ENCODE measurements at regions not wholly inside any gene's neighbourhood (a gene's known extent, or its start where the extent isn't known, plus 50 kb on each side); places are given as distances from the start of the nearest gene placed in this dataset.

GRCh38 chr21:15486460-15487195 lies 243.2 kb upstream of the USP25 start:
- no peak overlapping the region for H3K27ac ChIP-seq
- no peaks in the 10 kb centered on the region for H3K36me3 ChIP-seq
- DNase-seq (ENCODE audit: extremely low spot score in 2 of 2) = no peak
- H3K27me3 ChIP-seq = no peaks in the 10 kb centered on the region
- no peak overlapping the region for H3K4me3 ChIP-seq
- intact Hi-C loops (cut with DNase I) = no loop called here
- H3K4me1 ChIP-seq = peaks cover 5% of the 10 kb centered on the region
- H3K9me3 ChIP-seq = no peaks in the 10 kb centered on the region
- no peak for TF ChIP-seq CTCF (IDR thresholded peaks at IDR 0.05)
- no peak for TF ChIP-seq POLR2AphosphoS5 (IDR thresholded peaks at IDR 0.05; ENCODE audit: insufficient read depth in 1 of 2, low read depth in 1 of 2)
- no peak for TF ChIP-seq POLR2A (IDR thresholded peaks at IDR 0.05)

- intact Hi-C loops (cut with DNase I) = no loop called here
- no peaks in the 10 kb centered on the region for H3K9me3 ChIP-seq
- TF ChIP-seq CTCF (IDR thresholded peaks at IDR 0.05) = no peak
- TF ChIP-seq POLR2AphosphoS5 (IDR thresholded peaks at IDR 0.05; ENCODE audit: insufficient read depth in 1 of 2, low read depth in 1 of 2) = no peak
- TF ChIP-seq POLR2A (IDR thresholded peaks at IDR 0.05) = no peak
Measured at GRCh38 chr21:15487196-15487550, 242.6 kb upstream of the USP25 start.

GRCh38 chr21:15491100-15491499 lies 238.7 kb upstream of the USP25 start:
- Histone ChIP-seq H3K4me1 (no peaks in the 10 kb centered on the region), H3K27ac (no peak overlapping the region), H3K9me3 (no peaks in the 10 kb centered on the region), H3K36me3 (no peaks in the 10 kb centered on the region), H3K4me3 (no peak overlapping the region), H3K27me3 (no peaks in the 10 kb centered on the region)
- no peak for DNase-seq (ENCODE audit: extremely low spot score in 2 of 2)
- intact Hi-C loops (cut with DNase I) = no loop called here
- TF ChIP-seq CTCF (IDR thresholded peaks at IDR 0.05) = no peak
- TF ChIP-seq POLR2AphosphoS5 (IDR thresholded peaks at IDR 0.05; ENCODE audit: insufficient read depth in 1 of 2, low read depth in 1 of 2) = no peak
- no peak for TF ChIP-seq POLR2A (IDR thresholded peaks at IDR 0.05)

More at GRCh38 chr21:15487196-15487550, 242.6 kb upstream of the USP25 start:
- no peaks in the 10 kb centered on the region for H3K36me3 ChIP-seq
- peaks cover 5% of the 10 kb centered on the region for H3K4me1 ChIP-seq
- H3K27ac ChIP-seq = no peak overlapping the region
- H3K4me3 ChIP-seq = no peak overlapping the region
- H3K27me3 ChIP-seq = no peaks in the 10 kb centered on the region
- DNase-seq (ENCODE audit: extremely low spot score in 2 of 2) = no peak

- Histone ChIP-seq H3K4me3 (no peak overlapping the region), H3K9me3 (no peaks in the 10 kb centered on the region), H3K36me3 (no peaks in the 10 kb centered on the region), H3K27ac (no peak overlapping the region), H3K4me1 (no peaks in the 10 kb centered on the region), H3K27me3 (no peaks in the 10 kb centered on the region)
- no peak for DNase-seq (ENCODE audit: extremely low spot score in 2 of 2)
- intact Hi-C loops (cut with DNase I) = no loop called here
- TF ChIP-seq POLR2A (IDR thresholded peaks at IDR 0.05) (no peak), CTCF (IDR thresholded peaks at IDR 0.05) (no peak), POLR2AphosphoS5 (IDR thresholded peaks at IDR 0.05; ENCODE audit: insufficient read depth in 1 of 2, low read depth in 1 of 2) (no peak)
Measured at GRCh38 chr21:15493646-15494045, 236.1 kb upstream of the USP25 start.

- TF ChIP-seq POLR2A (IDR thresholded peaks at IDR 0.05) = no peak
- TF ChIP-seq CTCF (IDR thresholded peaks at IDR 0.05) = no peak
- no peak for TF ChIP-seq POLR2AphosphoS5 (IDR thresholded peaks at IDR 0.05; ENCODE audit: insufficient read depth in 1 of 2, low read depth in 1 of 2)
- no peaks in the 10 kb centered on the region for H3K9me3 ChIP-seq
- DNase-seq (ENCODE audit: extremely low spot score in 2 of 2) = no peak
- no peak overlapping the region for H3K27ac ChIP-seq
- intact Hi-C loops (cut with DNase I) = no loop called here
- no peaks in the 10 kb centered on the region for H3K36me3 ChIP-seq
- no peaks in the 10 kb centered on the region for H3K27me3 ChIP-seq
- no peaks in the 10 kb centered on the region for H3K4me1 ChIP-seq
- H3K4me3 ChIP-seq = no peak overlapping the region
Measured at GRCh38 chr21:15494481-15494880, 235.3 kb upstream of the USP25 start.

Data from vagina (tissue), 2 donors.